Stimulated activated CD4-positive, alpha-beta T cell treated with anti-CD3 and anti-CD28 coated beads, TNF-alpha, amount 100 ng/mL, for 1 hour (primary cell): ENCODE measurements at regions not wholly inside any gene's neighbourhood (a gene's known extent, or its start where the extent isn't known, plus 50 kb on each side); places are given as distances from the start of the nearest gene placed in this dataset.
A peak's percentile ranks its signal among the peaks of the same experiment; 100 is the strongest.

Source experiments
- DNase-seq, 3 donors: peaks; one replicate each; pipeline ENCODE4 v3.0.0-alpha.2; 2020; ENCODE audit warnings: low read depth in 3 of 3, low spot score in 1 of 3

- no peak for DNase-seq
Measured at GRCh38 chr13:106996867-106997618, 429.1 kb upstream of the ARGLU1 start.

GRCh38 chr13:106990594-106990993 is 422.7 kb upstream of the ARGLU1 start:
- DNase-seq: no peak

- DNase-seq: no peak
Measured at GRCh38 chr13:106989876-106990275, 421.9 kb upstream of the ARGLU1 start.

DNA sequence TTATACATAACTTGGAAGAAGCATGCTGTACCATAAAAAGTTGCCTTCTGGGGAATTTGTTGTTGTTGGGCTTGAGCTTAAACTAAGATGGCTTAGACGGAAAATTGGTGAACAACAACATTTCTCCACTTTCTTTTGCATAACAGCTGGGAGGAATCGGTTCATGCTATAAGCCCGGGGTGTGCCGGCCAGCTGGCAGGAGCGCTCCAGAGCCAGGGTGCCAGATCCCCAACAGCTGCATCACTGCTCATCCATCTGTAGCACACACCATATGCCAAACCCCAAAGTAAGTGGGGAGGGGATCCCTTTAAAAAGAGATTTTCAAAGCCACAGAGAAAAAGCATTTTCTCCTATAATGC is 419.5 kb upstream of the ARGLU1 start:
- DNase-seq: no peak

GRCh38 chr13:106986687-106987426 is 418.9 kb upstream of the ARGLU1 start:
- no peak for DNase-seq

DNA sequence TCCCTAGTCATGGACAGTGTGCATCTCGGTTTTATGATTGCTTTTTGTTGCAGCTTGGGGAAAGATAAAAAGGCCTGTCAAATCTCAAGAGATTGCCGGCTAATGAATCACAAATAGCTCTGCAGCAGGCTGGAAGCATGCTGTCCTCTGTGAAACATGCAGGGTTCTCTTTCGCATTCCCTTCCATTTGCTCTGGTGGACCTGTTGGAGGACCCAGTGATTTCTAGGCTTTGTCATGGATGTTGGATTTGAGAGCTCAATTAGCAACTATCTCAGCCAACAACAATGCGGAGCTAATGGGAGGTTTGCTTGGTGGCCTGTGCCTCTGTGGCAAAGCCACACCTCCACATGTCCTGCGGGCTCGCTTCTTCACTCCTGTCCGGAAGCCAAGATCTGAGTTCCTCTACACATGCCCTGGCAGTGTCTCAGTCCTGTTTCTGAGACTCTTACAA is 418.1 kb upstream of the ARGLU1 start:
- DNase-seq: no peak

DNA sequence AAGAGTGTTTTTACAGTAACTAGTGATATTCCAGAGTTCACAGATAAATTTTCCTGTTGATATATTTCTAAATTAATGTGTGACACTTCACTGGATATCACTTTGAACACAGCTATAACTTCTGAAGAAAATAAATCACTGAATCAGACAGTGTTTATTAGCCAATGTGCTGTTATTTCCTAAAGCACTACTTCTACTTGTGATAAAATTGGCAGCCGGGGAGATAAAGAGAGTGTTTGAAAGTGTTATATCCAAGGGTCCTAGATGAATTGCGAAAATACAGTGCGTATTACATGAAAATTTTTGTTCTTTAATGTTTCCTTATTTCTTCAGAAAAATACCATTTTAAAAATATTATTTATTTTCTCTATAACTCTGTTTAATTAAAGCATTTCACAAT is 417.5 kb upstream of the ARGLU1 start:
- no peak for DNase-seq

DNA sequence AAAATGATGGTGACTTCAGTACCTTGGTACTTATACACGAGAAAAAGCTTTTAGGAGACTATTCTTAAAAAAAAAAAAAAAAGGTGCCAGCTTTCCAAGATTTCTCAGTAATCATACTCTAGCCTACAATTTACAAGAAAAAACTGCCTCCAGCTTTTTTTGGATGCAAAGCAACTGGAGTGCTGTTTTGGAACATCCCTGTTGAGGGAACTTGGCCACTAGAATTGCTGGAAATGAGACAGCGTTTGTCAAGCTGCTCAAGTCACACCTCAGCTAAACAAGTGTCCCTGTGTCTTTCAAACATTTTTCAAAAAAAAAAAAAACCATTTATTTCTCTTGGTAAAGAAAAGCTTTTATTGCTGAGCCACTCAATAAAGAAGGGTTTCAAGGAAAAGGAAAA is 413.1 kb upstream of the ARGLU1 start:
- DNase-seq: no peak

DNA sequence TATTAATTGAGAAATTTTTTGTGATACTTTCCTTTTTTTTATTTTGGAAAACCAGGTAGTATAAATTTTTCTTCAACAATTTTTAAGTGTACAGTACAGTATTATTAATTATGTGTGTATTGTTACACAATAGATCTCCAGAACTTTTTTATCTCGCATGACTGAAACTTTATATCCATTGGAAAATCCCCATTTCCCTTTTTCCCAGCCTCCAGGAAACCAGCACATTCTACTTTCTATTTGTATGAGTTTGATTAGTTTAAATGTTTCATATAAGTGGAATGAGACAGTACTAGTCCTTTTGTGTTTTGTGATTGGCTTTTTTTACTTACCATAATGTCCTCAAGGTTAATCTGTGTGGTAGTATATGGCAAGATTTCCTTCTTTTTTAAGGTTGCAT is 399.5 kb upstream of the ARGLU1 start:
- no peak for DNase-seq

GRCh38 chr13:106963151-106963550 is 395.2 kb upstream of the ARGLU1 start:
- DNase-seq: no peak

GRCh38 chr13:106961651-106962050 is 393.7 kb upstream of the ARGLU1 start:
- no peak for DNase-seq

DNA sequence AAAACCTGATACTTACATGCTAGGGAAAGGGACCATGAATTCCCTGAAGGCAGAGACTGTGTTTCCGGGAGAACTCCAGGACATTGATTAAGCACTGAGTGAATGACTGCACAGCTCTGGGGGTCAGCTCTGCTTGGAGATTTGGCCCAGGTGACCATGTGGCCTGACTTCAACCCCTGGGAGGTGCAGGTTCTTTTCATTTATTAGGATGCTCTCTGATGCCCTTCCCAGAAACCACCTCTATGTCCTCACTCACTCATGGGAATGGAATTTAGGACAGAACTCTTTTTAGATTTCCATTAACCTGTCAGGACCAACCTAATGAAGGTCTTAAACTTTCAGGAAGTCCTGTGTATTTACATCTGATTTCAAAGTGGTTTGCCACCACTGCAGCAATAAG is 393.3 kb upstream of the ARGLU1 start:
- no peak for DNase-seq

- no peak for DNase-seq
Measured at GRCh38 chr13:106958621-106959048, 390.7 kb upstream of the ARGLU1 start.

DNA sequence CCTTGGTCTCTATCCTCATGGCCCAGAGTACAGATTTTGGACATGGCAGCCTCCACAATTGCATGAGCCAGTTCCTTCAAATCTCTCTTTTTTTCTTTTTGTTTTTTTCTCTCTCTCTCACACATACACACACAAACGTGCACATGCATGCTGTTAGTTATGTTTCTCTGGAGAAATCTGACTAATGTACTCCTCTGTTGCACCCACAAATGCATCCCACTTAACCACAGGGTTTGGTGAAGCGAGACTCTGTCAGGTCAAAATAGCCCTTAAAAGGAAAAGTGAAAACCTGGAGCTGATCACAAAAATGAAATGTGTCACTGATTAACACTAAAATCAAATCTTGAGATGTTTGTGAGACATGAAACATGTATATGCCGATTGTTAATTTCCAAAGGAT is 374.6 kb upstream of the ARGLU1 start:
- no peak for DNase-seq

GRCh38 chr13:106941779-106942178 is 373.8 kb upstream of the ARGLU1 start:
- no peak for DNase-seq

- no peak for DNase-seq
Measured at GRCh38 chr13:106927421-106927820, 359.5 kb upstream of the ARGLU1 start.

- DNase-seq: no peak
Measured at GRCh38 chr13:106922384-106922783, 354.4 kb upstream of the ARGLU1 start.

DNA sequence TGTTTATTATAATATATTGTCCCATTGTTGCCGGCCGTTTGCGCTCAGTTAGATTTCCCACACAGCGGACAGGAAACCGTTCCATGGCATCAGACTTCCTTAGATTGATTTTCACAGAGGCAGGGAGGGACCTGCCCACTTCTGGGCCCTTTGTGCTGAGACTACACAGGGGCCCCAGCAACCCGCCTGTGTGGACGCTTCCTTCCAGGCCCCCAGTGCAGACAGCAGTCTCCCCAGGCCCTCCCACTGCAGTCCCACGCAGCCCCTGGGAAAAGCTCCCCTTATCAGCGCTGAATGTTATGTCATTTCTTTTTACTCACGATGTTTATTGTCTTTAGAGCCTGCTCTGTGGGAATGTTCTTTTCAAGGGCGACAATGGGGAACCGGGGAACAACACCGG is 351.7 kb upstream of the ARGLU1 start:
- DNase-seq: no peak

DNA sequence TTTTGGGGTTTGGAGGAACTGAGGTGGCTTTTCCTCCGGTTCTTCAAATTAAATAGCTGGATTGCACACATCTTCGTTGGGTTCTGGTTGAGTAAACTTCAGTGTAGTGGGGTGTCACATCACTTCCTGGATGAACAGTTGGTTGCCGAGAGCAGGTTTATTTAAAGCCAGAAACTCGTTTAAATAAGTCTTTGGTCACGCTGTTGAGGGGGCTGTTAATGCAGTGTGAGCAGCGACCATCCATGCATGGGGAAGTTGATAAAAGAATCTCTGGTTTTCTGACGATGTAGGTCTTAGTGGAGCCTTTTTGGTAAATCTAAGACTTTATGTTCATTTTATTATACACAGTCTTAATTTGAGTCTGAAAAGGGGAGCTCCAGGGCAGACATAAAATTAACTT is 351.2 kb upstream of the ARGLU1 start:
- no peak for DNase-seq

DNA sequence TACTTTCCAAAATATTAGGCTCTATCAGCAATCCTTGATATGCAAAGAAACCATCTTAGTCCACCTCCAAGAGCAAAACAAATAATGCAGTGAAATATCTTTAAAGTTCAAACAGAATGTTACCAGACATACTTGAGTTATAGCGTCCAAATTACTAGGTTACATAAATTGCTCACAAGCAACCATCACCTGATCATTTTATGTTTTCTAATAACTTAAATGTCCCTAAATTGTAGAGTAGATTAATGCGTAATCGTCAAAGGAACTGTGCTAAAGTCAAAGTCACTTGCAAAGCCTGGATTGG is 350.6 kb upstream of the ARGLU1 start:
- DNase-seq: no peak

DNA sequence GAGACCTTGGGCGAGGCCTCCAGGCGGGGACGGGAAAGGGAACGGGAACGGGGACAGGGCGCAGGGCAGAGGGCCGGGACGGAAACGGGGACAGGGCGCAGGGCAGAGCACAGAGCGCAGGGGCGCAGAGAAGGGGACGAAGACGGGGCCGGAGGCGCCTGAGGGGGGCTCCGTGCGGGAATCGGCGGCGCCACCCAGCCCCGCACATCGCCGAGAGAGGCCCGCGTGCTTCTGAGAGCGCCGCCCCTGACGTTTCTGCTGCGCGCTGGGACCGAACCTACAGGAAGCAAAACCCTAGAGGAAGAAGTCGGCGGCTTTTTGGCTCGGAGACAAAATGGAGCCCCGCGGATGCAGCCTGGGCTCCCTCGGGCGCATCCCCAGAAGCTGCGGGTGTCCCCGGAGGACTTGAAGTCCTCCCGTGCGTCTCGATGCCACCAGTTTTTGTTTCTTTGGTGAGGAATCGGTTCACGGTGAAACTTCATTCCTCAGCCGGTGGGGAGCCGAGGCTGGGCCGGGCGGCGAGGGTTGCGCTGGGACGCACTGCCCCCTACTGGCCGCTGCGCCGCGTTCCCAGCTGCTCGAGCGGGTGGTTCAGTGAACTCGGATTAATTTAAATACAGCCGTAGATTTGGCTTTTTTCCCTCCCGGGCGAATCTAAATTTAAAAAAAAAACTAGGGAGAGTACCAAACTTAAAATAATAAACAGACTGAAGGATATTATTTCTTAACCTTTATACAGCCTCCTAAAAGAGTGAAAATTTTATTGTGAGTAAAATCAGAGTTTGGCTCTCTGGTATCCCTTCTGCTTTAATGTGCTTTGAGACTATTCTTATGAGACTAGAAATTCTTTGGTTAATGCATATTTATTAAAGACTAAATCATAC is 350.0 kb upstream of the ARGLU1 start:
- DNase-seq: peak in 2 of 3 donors; percentile 16 to 64

DNA sequence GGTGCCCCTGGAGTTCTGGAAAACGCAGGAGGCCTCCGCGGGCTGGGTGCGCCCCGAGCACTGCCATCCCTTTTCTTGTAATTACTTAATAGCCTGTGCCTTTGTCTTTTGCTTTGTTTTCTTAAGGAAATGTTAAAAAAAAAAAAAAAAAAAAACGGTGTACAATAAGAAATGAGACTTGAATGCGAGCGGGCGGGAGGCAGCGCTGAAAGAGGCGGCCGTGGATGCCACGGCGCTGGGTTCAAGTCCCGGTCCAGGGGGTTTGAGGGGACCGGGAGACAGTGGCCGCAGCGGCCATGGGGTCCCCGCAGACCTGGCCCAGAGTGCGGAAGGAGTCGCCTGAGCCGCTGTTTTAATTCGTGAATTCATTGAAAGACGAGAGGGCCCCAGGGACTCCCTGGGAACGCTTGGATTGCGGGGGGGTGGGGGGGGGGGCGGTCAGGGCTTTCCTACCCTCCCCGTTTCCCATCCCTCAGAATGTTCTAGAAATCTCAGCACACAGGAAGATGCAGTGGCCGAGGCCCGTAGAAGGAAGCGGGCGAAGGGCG is 349.2 kb upstream of the ARGLU1 start:
- DNase-seq: no peak
